T47D (cell line): ENCODE measurements at regions not wholly inside any gene's neighbourhood (a gene's known extent, or its start where the extent isn't known, plus 50 kb on each side); places are given as distances from the start of the nearest gene placed in this dataset.

Source experiments
- DNase-seq, 2 experiments: peaks; one replicate each; pipeline versions ENCODE4 v3.0.0 to v3.0.0-alpha.2; 2011 to 2012; ENCODE audit warnings: low read depth in 1 of 2, low spot score in 1 of 2
- JUND ChIP-seq: IDR thresholded peaks from 2 replicates; pipeline ENCODE4 v1.6.1; 2012; ENCODE audit warnings: low read depth
- in situ Hi-C: cut with HindIII; loops from 2 replicates; pipeline ENCODE4 v1.10.0; 2016; ENCODE audit warnings: low sequenced_read_pairs, low pct_unique_long_range_greater_than_20kb

DNA sequence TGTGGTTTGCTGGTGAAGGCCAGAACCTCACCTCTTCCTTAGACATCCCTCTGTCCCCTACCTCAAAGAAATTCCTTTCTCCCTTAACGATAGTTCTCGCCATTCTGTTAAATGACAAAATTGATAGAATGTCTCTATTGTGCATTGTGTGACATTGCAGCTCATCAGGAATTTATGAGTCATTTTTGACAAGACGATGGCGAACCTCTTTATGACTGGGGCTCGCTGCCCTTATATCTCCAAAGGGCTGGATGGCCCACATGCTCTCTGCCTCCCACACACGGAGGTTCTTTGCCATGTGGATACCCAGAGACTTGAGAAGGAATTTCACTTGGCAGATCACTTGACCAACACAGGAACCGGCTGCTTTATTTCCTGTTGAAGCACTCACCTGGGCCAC, 66.8 kb upstream of the RPS6KA2 start:
- TF ChIP-seq JUND: no peak
- no peak for DNase-seq
- in situ Hi-C loops: no loop called here

DNA sequence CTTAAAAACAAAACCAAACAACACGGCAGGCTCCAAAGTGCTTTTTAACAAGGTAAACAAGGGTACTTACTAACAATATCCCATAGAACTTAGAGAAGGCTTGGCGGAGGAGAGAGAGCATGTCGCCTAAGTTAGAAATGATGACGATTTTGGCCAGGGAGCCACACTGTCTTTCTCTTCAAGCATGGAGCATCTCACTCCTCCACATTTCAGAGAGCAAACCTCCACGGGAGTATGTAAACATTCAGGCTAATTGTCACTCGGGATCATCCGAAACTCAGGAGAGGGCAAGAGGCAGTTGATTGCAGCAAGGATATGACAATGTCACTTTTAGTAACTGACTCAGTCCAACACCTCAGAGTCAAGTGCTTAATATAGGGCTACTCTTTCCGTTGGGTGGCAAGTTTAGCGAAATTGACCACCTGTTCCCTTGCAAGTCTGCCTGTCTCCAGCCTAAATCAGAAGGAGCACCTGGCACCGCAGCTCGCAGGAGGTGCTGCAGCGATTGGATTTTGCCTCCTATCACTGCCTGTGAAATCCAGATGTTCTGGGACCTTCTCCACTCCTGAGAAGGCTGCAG, 65.8 kb upstream of the RPS6KA2 start:
- in situ Hi-C loops: no loop called here
- DNase-seq: no peak
- no peak for TF ChIP-seq JUND

DNA sequence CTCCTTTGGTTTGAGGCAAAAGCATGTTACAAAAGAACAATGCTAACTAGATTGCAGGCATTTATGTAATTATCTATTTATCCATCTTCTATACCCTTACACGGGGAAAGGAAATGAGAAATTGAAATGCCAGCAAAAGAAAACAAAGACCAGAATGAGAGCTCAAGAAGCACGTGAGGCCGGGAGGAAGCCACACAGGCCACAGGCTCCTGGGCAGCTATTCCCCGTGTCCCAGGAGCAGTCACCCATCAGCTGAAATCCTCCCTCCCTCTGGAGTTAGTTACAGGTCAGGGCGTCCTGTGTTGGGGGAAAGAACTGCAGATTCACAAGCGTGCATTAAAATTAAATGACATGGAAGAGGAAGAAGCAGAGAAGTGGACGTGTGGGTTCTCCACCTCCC, 64.7 kb upstream of the RPS6KA2 start:
- no peak for TF ChIP-seq JUND
- DNase-seq: no peak

DNA sequence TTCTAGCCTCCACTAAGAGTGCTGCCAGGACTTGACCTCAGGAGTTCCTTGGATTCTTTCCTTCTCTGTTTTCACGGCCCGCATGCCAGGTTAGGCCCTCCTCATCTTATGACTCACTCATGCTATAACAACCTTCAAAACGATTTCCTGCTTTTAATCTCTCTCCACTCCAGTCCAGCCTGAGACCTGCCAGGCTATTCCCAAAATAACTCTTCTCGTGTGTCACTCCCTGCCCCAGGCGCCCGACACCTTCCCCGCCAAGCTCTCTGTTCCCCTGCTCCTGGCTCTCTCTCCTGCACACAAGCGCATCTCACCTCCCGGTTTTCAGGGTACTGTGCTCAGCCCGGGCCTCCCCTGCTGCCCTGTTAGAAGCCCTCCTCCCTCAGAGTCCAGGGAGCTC, 64.1 kb upstream of the RPS6KA2 start:
- no peak for TF ChIP-seq JUND
- in situ Hi-C loops: no loop called here
- DNase-seq: no peak

More for the DNA sequence above, 64.7 kb upstream of the RPS6KA2 start:
- in situ Hi-C loops: no loop called here

DNA sequence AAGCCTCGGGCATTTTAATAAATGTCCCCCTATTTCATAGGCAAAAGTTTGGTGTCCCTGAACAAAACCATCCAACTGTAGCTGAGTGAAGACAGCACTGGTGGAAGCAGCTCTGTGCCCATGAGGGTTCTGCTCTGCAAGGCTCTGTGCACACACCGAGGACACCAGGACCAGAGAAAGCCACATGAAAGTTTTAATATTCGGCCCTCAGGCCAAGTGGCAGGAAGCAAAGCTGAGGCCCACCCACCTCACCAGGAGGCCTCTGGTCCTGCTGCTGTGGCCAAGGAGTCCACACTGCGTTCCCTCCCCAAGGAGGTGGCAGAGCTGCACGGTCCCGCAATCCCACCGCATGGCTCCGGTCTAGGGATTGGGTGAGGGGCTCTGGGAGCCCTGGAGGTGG, 62.6 kb upstream of the RPS6KA2 start:
- no peak for TF ChIP-seq JUND
- no peak for DNase-seq
- in situ Hi-C loops: no loop called here

DNA sequence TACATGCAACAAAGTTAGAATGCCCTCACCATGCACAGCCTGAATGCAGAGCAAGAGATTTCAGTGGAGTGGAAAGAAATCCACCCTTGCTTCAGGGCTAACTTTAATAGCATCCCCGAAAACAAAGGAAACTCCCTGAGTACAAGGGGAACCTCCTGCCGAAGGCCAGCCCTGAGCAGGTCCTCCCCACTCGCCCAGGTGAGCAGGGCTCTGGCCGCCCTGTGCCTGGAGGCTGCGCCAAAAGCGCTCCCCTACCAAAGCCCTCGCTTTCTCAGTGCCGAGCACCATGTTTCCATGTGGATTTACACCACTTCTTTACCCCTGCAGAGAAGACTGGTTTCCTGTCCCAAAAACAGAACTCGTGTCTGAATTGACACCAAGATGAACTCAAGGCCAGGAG, 61.9 kb upstream of the RPS6KA2 start:
- DNase-seq: no peak
- in situ Hi-C loops: no loop called here
- no peak for TF ChIP-seq JUND

DNA sequence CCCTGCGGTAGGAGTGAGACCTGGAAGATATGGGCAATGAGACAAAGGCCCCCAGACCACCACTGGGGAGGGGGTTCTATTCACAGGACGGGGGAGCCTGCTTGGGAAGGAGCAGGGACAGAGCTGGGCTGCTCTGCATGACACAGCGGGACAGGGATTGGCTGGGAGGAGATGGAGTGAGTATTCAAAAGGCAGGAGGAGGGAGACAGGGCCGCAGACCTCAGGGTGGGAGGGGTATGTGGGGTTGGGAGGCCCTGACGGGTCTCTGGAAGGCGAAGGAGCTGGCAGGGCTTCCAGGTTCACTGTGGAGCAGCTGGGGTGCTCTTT, 60.8 kb upstream of the RPS6KA2 start:
- no peak for TF ChIP-seq JUND
- in situ Hi-C loops: no loop called here
- no peak for DNase-seq

DNA sequence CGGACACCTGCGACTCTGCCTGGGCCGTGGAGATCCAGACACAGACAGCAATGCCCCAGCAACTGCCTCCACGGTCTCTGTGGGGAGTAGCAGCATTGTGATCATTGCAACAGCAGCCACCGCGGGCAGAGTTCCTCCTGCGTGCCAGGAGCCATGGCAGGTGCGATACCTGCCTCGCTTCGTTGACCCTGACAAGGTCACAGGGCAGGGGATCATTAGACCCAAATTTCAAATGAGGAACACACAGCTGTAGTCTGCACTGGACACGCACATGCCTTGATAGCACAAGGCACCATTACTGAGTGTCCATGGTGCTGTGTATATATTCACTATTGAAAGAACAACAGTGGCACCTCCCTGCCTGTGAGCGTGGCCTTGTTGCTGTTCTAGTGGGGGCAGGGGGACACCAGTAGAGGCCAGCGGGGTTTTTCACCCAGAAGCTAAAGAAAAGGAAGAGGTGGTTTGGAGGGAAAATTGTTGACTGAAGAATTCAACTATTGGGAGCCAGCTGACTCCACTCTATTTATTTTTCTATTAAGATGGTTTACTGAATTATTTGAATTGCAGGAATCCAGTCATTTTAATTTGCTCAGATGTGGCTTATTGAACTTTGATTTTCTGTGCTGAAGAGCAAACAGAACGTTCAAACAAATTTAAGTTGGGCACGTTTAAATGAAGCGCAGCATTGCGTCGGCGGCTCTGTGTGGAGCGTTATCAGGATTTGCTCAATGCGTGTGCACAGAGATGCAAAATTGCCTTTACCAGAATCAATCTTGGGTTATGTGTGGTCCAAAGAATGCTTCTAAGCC, 60.2 kb upstream of the RPS6KA2 start:
- in situ Hi-C loops: no loop called here
- no peak for TF ChIP-seq JUND

DNA sequence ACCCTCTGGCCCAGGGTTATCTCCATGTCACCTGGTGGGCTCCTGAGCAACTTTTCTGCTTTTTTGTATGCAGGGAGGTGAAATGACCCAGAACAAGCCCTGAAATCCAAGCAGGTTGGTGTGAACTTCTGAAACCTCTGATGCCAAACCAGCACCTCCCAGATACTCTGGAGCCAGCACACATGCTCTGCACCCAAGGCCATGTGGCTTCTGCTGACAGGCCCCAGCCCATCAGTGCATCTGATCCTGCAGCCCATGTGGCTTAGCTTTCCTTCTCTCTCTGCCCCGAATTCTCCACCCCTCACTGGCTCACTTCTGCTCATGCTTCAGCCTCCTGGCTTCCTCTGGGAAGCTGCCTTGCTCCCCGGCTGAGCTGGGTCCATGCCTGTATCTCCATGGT, 59.3 kb upstream of the RPS6KA2 start:
- DNase-seq: no peak
- in situ Hi-C loops: no loop called here
- TF ChIP-seq JUND: no peak

More for the DNA sequence above, 60.2 kb upstream of the RPS6KA2 start:
- no peak for DNase-seq

DNA sequence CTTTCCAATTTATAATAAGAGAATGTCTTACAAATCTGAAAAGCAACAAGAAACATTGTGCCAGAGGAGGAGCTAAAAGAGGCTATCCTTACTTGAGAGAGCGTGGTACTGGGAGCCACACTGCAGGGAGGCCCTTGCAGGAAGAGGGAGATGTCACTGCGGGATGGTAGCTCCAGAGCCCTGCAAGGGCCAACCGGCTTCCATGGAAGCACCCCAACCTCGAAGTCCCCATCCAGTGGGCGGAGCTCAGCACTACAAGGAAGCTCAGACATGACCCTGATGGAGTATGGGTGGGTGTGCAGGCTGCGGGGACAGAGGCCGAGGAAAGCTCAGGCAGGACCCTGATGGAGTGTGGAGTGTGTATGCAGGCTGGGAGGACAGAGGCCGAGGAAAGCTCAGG, 57.8 kb upstream of the RPS6KA2 start:
- no peak for TF ChIP-seq JUND
- in situ Hi-C loops: no loop called here
- no peak for DNase-seq

DNA sequence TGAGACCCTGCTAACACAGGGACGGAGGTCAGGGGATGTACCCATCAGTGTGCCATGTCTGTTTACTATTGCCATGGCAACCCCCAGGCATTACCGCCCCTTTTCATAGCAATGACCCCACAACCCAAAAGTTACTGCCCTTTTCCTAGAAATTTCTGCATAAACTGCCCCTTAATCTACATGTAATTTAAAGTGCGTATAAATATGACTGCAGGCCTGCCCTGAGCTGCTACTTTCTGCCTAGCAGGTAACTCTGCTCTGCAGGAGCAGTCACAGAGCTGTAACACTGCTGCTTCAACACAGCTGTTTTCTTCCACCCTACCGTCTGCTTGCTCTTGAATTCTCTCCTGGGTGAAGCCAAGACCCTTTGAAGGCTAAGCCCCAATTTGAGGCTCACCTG, 57.1 kb upstream of the RPS6KA2 start:
- TF ChIP-seq JUND: no peak
- in situ Hi-C loops: no loop called here
- DNase-seq: no peak

DNA sequence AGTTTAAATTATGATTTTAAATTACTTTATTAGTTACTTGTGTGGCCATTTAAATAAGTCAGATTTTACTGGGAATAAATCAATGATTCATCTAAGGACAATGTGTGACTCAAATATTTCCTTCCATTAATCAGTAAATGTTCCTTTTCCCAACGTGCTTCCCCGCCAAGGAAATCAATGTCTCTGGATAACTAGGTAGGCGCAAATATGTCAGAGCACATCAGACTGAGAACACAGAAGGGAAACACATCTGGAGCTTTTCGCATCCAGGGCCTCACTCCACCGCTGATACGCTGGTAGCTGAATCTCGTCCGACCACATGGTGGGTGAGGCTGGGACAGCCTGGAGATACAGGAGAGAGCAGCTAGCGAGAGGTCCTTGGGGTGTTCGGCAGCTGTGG, 56.4 kb upstream of the RPS6KA2 start:
- no peak for DNase-seq
- in situ Hi-C loops: no loop called here
- TF ChIP-seq JUND: no peak

DNA sequence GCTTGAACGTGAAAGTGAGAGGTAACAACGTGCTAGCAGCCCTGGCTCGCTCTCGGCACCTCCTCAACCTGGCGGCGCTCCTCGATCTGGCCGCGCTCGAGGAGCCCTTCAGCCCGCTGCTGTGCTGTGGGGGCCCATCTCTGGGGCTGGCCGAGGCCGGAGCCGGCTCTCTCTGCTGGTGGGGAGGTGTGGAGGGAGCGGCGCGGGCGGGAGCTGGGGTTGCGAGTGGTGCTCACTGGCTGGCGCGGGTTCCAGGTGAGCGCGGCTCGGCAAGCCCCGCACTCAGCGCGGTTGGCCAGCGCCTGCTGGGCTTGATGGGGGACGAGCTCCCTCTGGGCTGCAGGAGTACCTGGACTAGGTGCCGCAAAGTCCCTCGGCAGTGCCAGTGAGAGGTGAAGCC, 52.5 kb upstream of the RPS6KA2 start:
- DNase-seq: no peak
- in situ Hi-C loops: no loop called here
- TF ChIP-seq JUND: no peak

DNA sequence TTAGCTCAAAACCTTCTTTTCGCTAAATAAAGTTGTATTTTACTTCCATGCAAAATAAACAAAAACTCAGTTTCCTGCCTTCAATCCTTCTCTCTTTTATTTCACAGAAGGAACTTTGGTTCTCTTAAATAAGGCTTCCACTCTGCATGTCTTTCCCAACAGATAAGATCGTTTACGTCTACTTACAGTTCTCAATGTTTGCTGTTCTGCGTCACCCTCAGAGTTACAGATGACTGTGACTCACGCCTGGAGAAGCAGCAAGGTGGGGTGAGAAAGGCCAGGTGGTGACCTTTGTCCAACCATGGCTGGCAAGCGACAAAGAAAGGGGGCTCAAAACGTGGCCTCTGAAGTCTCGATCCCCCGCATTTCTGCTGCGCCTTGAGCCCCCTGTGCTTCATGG, 51.4 kb upstream of the RPS6KA2 start:
- TF ChIP-seq JUND: no peak
- in situ Hi-C loops: no loop called here
- DNase-seq: peak; percentile 11 to 72
